Hippocampal formation (tissue), 2 donors: ENCODE measurements at regions not wholly inside any gene's neighbourhood (a gene's known extent, or its start where the extent isn't known, plus 50 kb on each side); places are given as distances from the start of the nearest gene placed in this dataset.

Source experiments
- DNase-seq, 2 donors: peaks; one replicate each; lab custom pipeline; 2025; lab: John Stamatoyannopoulos, UW

GRCh38 chr4:129546531-129546930 lies 450.6 kb downstream of the C4orf33 start:
- no peak for DNase-seq

- no peak for DNase-seq
These were observed 454.4 kb downstream of the C4orf33 start for GRCh38 chr4:129550281-129550785.

DNA sequence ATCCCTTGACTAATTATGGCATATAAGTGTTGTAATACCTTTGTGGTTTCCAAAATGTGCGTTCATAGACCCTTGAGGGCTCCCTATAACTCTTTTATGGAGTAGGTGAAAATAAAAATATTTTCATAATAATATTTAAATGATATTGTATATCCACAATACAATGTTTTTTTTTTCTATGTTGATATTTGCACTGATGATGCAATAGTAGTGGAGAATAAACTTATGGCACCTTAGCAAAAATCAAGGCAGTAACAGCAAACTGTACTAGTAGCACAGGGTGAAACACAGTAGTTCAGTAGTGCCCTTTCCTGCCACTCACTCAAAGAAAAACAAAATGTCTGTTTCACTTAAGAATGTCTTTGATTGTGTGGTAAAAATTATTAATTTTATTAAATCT lies 465.3 kb downstream of the C4orf33 start:
- no peak for DNase-seq

DNA sequence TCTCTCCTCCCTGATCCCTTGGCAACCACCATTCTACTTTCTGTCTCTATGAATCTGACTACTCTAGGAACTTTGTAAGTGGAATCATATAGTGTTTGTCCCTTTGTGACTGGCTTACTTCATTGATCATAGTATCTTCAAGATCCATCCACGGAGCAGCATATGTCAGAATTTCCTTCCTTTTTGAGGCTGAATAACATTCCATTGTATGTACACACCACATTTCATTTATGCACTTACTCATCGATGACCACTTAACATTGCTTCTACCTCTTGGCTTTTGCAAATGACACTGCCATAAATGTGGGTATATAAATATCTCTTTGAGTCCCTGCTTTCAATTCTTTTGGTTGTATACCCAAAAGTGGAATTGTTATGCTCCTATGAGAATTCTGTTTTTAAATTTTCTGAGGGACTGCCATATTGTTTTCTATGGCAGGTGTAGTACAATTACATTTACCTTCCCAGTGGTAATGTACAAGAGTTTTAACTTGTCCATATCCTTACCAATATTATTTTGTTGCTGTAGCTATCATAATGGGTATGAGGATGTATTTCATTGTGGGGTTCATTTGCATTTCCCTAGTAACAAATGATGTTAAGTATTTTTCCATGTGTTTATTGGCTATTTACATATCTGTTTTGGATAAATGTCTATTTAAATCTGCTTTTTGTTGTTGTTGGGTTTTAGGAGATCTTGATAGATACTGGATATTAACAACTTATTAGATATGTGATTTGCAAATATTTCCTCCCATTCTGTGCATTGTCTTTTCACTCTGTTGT lies 466.1 kb downstream of the C4orf33 start:
- no peak for DNase-seq

GRCh38 chr4:129565214-129565613 lies 469.3 kb downstream of the C4orf33 start:
- DNase-seq = no peak

DNA sequence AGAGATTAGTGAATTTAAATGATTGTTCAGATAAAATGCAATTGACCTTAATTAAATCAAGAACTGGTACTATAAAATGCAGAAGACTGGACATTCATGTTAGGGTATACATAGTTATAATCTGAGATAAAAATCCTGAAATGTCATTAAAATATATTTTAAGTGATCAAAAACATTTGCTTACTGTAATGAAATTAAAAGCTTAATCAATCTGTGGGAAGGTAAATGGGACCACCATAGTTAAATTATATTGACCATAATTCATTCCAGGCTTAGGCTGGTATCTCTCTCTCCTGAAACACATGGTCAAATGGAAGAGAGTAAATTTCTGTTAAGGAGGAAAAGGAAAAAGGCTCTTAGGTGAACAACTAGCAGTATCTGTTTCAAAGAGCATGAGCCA lies 474.4 kb downstream of the C4orf33 start:
- no peak for DNase-seq

GRCh38 chr4:129578336-129578735 lies 482.4 kb downstream of the C4orf33 start:
- no peak for DNase-seq

GRCh38 chr4:129581305-129581704 lies 485.4 kb downstream of the C4orf33 start:
- no peak for DNase-seq

- DNase-seq = no peak
These were observed 487.9 kb downstream of the C4orf33 start for GRCh38 chr4:129583868-129584267.

DNA sequence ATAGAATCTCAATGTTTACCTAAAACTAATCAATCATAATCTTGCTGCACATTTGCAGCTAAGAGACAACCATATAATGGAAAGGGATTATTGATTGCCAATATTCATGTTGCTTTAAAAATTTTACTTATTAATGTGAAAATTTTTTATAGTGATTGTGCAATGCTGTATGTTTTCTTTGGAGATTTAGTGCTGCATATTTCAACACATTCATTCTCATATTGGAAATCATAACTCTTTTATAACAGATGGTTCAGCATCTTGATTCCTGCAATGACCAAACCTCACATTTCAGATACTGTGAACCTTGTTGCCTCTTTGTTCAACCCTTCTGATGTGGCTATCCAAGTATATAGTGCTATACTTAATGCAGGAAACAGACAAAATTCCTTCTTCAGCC lies 502.6 kb downstream of the C4orf33 start:
- no peak for DNase-seq

DNA sequence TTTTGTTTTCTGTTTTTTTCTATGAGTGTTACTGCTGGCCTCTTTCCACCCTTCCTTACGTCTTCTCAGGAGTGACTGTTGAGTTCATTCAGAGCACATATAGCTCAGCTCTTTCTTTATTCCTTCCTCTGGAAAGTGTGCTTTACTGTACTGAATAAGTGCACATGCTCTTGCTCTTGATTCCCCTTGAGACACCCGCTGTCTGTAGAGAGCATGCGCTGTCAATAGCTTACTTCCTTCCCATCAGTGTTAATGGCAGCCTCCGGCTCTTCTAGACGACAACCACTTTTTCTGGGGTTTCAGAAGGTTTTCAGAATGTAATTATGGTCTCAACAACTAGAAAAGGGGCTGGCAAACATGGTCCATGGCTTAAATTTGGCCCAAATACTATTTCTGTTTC lies 504.9 kb downstream of the C4orf33 start:
- DNase-seq = no peak

GRCh38 chr4:129602447-129602846 lies 506.5 kb downstream of the C4orf33 start:
- DNase-seq = no peak

- no peak for DNase-seq
These were observed 507.4 kb downstream of the C4orf33 start for GRCh38 chr4:129603241-129603931.

GRCh38 chr4:129604632-129605255 lies 508.8 kb downstream of the C4orf33 start:
- no peak for DNase-seq

GRCh38 chr4:129614611-129615010 lies 518.7 kb downstream of the C4orf33 start:
- DNase-seq = no peak

GRCh38 chr4:129622566-129622965 lies 526.6 kb downstream of the C4orf33 start:
- DNase-seq = no peak

DNA sequence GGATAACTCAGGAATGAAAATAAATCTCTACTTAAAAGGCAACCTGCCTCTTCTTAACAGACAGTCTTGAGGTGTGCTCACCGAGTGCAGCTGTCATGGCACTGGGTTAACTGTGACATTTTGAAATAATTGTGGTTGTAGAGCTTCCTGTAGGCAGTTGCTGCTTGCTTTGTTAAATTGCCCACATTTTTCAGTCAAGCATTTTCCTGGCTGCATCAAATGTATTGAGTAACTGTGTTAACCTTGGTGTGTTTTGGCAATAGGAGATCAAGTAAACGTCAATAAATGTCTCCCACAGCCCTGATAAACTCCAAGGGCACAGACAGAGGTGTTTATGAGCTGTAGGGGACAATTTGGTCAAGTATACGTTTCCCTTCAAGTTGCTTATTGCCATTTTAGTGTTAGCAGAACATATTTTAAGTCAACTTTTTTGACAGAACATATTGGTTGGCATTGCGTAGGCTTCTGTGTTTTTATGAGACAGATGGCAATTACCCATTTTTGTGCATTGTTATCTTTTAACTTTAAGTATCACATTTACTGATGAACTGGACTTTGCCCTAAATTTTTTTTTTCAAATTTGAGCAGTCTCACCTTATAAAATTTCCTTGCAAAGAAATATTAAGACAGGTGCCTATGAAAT lies 527.4 kb downstream of the C4orf33 start:
- DNase-seq = peak in 1 of 2 donors; percentile 12

DNA sequence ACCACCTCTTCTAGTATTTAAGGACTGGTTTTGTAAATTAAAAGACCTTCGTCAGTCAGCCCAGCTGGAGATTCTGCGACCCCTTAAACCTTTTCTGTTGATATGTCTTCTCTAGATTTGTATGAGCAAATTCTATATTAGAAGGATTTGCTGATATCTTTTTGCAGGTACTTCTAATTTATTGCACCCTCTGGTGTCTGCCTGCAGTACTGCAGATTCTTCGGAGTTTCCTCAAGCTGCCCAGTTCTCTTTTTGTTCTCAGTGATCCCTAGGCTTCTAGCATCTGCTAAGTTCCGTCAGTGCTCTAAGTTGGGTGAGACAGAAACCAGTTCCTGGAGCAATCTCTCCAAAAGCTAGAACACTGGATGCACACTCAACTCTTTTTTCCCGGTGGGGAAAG lies 545.2 kb downstream of the C4orf33 start:
- DNase-seq = peak; percentile 4 to 9

- DNase-seq = no peak
These were observed 549.5 kb downstream of the C4orf33 start for GRCh38 chr4:129645461-129645860.

DNA sequence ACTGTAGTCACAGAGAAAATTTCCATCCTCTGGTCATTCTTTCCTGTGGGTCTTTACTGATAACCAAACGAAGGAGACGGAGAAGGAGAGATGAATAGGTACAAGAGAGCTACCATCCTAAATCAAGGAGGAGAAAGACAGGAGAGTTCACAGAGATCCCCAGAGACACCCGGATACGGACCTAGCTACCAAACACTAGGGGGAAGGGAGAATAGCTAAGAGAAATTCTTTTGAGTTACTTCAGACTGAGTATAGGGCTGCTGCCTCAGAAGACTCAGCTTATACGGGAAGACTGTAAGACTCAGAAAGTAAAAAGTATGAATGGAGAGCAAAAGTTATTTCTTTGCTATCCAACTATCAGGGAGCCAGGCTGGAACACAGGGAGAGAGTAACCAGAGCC lies 572.1 kb downstream of the C4orf33 start:
- DNase-seq = no peak

GRCh38 chr4:129672941-129673340 lies 577.0 kb downstream of the C4orf33 start:
- no peak for DNase-seq

- no peak for DNase-seq
These were observed 579.1 kb downstream of the C4orf33 start for GRCh38 chr4:129675036-129675435.
